ENCODE measurements at regions not wholly inside any gene's neighbourhood (a gene's known extent, or its start where the extent isn't known, plus 50 kb on each side); places are given as distances from the start of the nearest gene placed in this dataset.

GRCh38 chr16:66131156-66131807 is 235.2 kb upstream of the CDH5 start:
- H3K4me3 ChIP-seq (ENCODE audit: severe bottlenecking) = no peak overlapping the region
- DNase-seq (ENCODE audit: low spot score) (no peak), ATAC-seq (ENCODE audit: low read depth) (peak; percentile 81)
- TF ChIP-seq, protein P1, sequence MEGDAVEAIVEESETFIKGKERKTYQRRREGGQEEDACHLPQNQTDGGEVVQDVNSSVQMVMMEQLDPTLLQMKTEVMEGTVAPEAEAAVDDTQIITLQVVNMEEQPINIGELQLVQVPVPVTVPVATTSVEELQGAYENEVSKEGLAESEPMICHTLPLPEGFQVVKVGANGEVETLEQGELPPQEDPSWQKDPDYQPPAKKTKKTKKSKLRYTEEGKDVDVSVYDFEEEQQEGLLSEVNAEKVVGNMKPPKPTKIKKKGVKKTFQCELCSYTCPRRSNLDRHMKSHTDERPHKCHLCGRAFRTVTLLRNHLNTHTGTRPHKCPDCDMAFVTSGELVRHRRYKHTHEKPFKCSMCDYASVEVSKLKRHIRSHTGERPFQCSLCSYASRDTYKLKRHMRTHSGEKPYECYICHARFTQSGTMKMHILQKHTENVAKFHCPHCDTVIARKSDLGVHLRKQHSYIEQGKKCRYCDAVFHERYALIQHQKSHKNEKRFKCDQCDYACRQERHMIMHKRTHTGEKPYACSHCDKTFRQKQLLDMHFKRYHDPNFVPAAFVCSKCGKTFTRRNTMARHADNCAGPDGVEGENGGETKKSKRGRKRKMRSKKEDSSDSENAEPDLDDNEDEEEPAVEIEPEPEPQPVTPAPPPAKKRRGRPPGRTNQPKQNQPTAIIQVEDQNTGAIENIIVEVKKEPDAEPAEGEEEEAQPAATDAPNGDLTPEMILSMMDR (IDR thresholded peaks at IDR 0.05; ENCODE audit: poor library complexity, severe bottlenecking) = no peak
- H3K27me3 ChIP-seq (ENCODE audit: insufficient read depth, poor library complexity, severe bottlenecking) = peaks cover 3% of the 10 kb centered on the region
- H3K36me3 ChIP-seq (ENCODE audit: low read depth) = no peaks in the 10 kb centered on the region
- H3K27ac ChIP-seq (ENCODE audit: poor library complexity, severe bottlenecking) = peak overlapping the region; percentile 13
- H3K4me1 ChIP-seq (ENCODE audit: insufficient read depth, poor library complexity, severe bottlenecking) = peaks cover 20% of the 10 kb centered on the region
- no peaks in the 10 kb centered on the region for H3K9me3 ChIP-seq (ENCODE audit: severe bottlenecking)

DNA sequence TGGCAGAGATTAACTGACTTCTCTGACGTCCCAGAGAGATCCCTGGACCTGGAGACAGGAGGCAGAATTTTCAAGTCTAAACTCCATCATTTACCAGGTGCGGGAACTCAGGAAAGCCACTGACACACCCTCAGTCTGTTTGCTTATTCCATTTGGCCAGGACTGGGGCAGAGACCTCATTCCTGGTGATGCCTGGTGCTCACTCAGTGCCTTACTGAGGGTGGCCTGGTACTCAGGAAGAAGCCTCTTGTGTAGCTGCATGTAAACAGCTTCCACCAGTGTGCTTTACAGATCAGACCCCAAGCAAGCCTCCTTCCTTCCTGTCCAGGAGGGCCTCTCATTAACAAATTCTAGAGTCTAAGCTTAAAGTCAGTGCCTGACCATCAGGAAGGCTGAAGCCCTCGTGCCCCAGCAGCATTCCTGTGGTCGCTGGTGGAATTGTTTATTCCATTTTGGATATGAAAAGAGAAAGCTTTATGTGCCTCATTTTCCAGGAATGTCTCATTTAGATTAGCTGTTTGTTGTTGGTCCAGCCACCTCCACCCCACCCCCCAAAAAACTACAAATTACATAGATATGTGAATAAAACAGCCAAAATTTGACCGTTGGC is 236.1 kb upstream of the CDH5 start:
- H3K27me3 ChIP-seq (ENCODE audit: insufficient read depth, poor library complexity, severe bottlenecking) = peaks cover 3% of the 10 kb centered on the region
- DNase-seq (ENCODE audit: low spot score) (no peak), ATAC-seq (ENCODE audit: low read depth) (no peak; the same call in 2 of the 3 replicates)
- H3K4me1 ChIP-seq (ENCODE audit: insufficient read depth, poor library complexity, severe bottlenecking) = peaks cover 20% of the 10 kb centered on the region
- H3K9me3 ChIP-seq (ENCODE audit: severe bottlenecking) = no peaks in the 10 kb centered on the region
- no peaks in the 10 kb centered on the region for H3K36me3 ChIP-seq (ENCODE audit: low read depth)
- H3K4me3 ChIP-seq (ENCODE audit: severe bottlenecking) = no peak overlapping the region
- TF ChIP-seq, protein P1 (IDR thresholded peaks at IDR 0.05; ENCODE audit: poor library complexity, severe bottlenecking) = no peak
- H3K27ac ChIP-seq (ENCODE audit: poor library complexity, severe bottlenecking) = no peak overlapping the region

GRCh38 chr16:66129196-66129595 is 237.3 kb upstream of the CDH5 start:
- TF ChIP-seq, protein P1 (IDR thresholded peaks at IDR 0.05; ENCODE audit: poor library complexity, severe bottlenecking) = no peak
- DNase-seq (ENCODE audit: low spot score) = no peak
- Histone ChIP-seq H3K36me3 (ENCODE audit: low read depth) (no peaks in the 10 kb centered on the region), H3K4me1 (ENCODE audit: insufficient read depth, poor library complexity, severe bottlenecking) (peaks cover 20% of the 10 kb centered on the region), H3K27ac (ENCODE audit: poor library complexity, severe bottlenecking) (no peak overlapping the region), H3K9me3 (ENCODE audit: severe bottlenecking) (no peaks in the 10 kb centered on the region), H3K4me3 (ENCODE audit: severe bottlenecking) (no peak overlapping the region), H3K27me3 (ENCODE audit: insufficient read depth, poor library complexity, severe bottlenecking) (peaks cover 3% of the 10 kb centered on the region)
- no peak for ATAC-seq (ENCODE audit: low read depth)

- peaks cover 20% of the 10 kb centered on the region for H3K4me1 ChIP-seq (ENCODE audit: insufficient read depth, poor library complexity, severe bottlenecking)
- no peak for DNase-seq (ENCODE audit: low spot score)
- no peak for ATAC-seq (ENCODE audit: low read depth)
- no peaks in the 10 kb centered on the region for H3K36me3 ChIP-seq (ENCODE audit: low read depth)
- H3K9me3 ChIP-seq (ENCODE audit: severe bottlenecking) = no peaks in the 10 kb centered on the region
- TF ChIP-seq, protein P1 (IDR thresholded peaks at IDR 0.05; ENCODE audit: poor library complexity, severe bottlenecking) = no peak
- H3K27me3 ChIP-seq (ENCODE audit: insufficient read depth, poor library complexity, severe bottlenecking) = peaks cover 3% of the 10 kb centered on the region
- H3K27ac ChIP-seq (ENCODE audit: poor library complexity, severe bottlenecking) = no peak overlapping the region
- H3K4me3 ChIP-seq (ENCODE audit: severe bottlenecking) = no peak overlapping the region
Observed at GRCh38 chr16:66128371-66128770, 238.1 kb upstream of the CDH5 start.
